Heart left ventricle (tissue), 13 donors: ENCODE measurements at regions not wholly inside any gene's neighbourhood (a gene's known extent, or its start where the extent isn't known, plus 50 kb on each side); places are given as distances from the start of the nearest gene placed in this dataset.

Experiments
- CTCF ChIP-seq, 12 donors: fragments of 200-600 bp; sonication (generic) in 4 of 12; IDR thresholded peaks; one replicate each; pipeline versions ENCODE4 v1.5.0 to v1.8.0; 2018 to 2022; ENCODE audit warnings: antibody characterized with exemption in 12 of 12, mild to moderate bottlenecking in 5 of 12
- POLR2A ChIP-seq, 2 donors: fragments of 450-650 bp; IDR thresholded peaks; one replicate each; pipeline ENCODE4 v1.6.1; 2017; ENCODE audit warnings: antibody characterized with exemption in 2 of 2, mild to moderate bottlenecking in 2 of 2, moderate library complexity in 2 of 2
- donor health status: ischemic (EF 13 %, LVEDD 7.1; RV severe dilation, severe dysfunction).
- donor health status: DM: no; HTN: yes; CAD: no.
- donor health status: DM: no; HTN: no; CAD: no.
- donor health status: ischemic (EF 25% LVEDD 6.9; RV normal size, moderate dysfunction).
- donor health status: ischemic (EF 25% LVEDD 5.7; RV mildly dilated, moderate dysfunction).
- donor health status: ischemic (EF 35%, LVEDD 5.7; RV mildly dilated, moderate dysfunction).
- donor health status: nonischemic (EF 11% LVEDD 7.7; RV severe dilation, severe dysfunction).
- donor health status: DM: yes; HTN: yes; CAD: no.
- donor health status: PGD.
- donor health status: ischemic (EF 29% LVEDD 5.4; RV normal size, mild dysfunction).
- donor health status: nonischemic (EF 23%, LVEDD 6.1; RV moderate dilation, normal function).

- no peak for TF ChIP-seq CTCF (IDR thresholded peaks at IDR 0.05)
- no peak for TF ChIP-seq POLR2A (IDR thresholded peaks at IDR 0.05)
Observed at GRCh38 chr9:107431461-107431860, 58.1 kb downstream of the KLF4 start.
